GM21526 (cell line): ENCODE measurements at regions not wholly inside any gene's neighbourhood (a gene's known extent, or its start where the extent isn't known, plus 50 kb on each side); places are given as distances from the start of the nearest gene placed in this dataset.

Experiments
- ATAC-seq: cut with Tn5 transposase; IDR thresholded peaks from one replicate; pipeline ENCODE4 v1.9.1; 2021; ENCODE audit warnings: moderate library complexity; ENCODE audit not compliant: unreplicated experiment, low FRiP score

- ATAC-seq: no peak
Measured at GRCh38 chr20:39333211-39333610, 371.1 kb downstream of the DHX35 start.

- no peak for ATAC-seq
Measured at GRCh38 chr20:39328347-39328746, 366.2 kb downstream of the DHX35 start.

GRCh38 chr20:39326050-39326449 lies 363.9 kb downstream of the DHX35 start:
- no peak for ATAC-seq

- no peak for ATAC-seq
Measured at GRCh38 chr20:39318911-39319310, 356.8 kb downstream of the DHX35 start.

- no peak for ATAC-seq
Measured at GRCh38 chr20:39312676-39313075, 350.5 kb downstream of the DHX35 start.

- no peak for ATAC-seq
Measured at GRCh38 chr20:39311851-39312506, 349.8 kb downstream of the DHX35 start.

GRCh38 chr20:39310363-39310995 lies 348.3 kb downstream of the DHX35 start:
- no peak for ATAC-seq

GRCh38 chr20:39309458-39309857 lies 347.3 kb downstream of the DHX35 start:
- no peak for ATAC-seq

GRCh38 chr20:39302312-39302711 lies 340.2 kb downstream of the DHX35 start:
- no peak for ATAC-seq

- ATAC-seq: no peak
Measured at GRCh38 chr20:39299783-39300182, 337.6 kb downstream of the DHX35 start.

GRCh38 chr20:39298571-39299506 lies 336.7 kb downstream of the DHX35 start:
- no peak for ATAC-seq

GRCh38 chr20:39298121-39298520 lies 336.0 kb downstream of the DHX35 start:
- ATAC-seq: no peak

GRCh38 chr20:39295301-39295700 lies 333.2 kb downstream of the DHX35 start:
- ATAC-seq: no peak

- no peak for ATAC-seq
Measured at GRCh38 chr20:39294137-39294725, 332.1 kb downstream of the DHX35 start.

- no peak for ATAC-seq
Measured at GRCh38 chr20:39292193-39292736, 330.1 kb downstream of the DHX35 start.

GRCh38 chr20:39291301-39291700 lies 329.2 kb downstream of the DHX35 start:
- ATAC-seq: no peak

- ATAC-seq: no peak
Measured at GRCh38 chr20:39290575-39290974, 328.4 kb downstream of the DHX35 start.

- no peak for ATAC-seq
Measured at GRCh38 chr20:39289831-39290230, 327.7 kb downstream of the DHX35 start.

- ATAC-seq: no peak
Measured at GRCh38 chr20:39289316-39289715, 327.2 kb downstream of the DHX35 start.

GRCh38 chr20:39283464-39283863 lies 321.3 kb downstream of the DHX35 start:
- ATAC-seq: no peak

GRCh38 chr20:39282619-39283092 lies 320.5 kb downstream of the DHX35 start:
- ATAC-seq: no peak
